NCI-H2107 treated with DMSO at 0.1 percent for 48 hours (cell line): ENCODE measurements at regions not wholly inside any gene's neighbourhood (a gene's known extent, or its start where the extent isn't known, plus 50 kb on each side); places are given as distances from the start of the nearest gene placed in this dataset.
A peak's percentile ranks its signal among the peaks of the same experiment; 100 is the strongest.

ENCODE experiments used
- DNase-seq: peaks from one replicate; lab custom pipeline; 2025; ENCODE audit not compliant: unreplicated experiment; lab: John Stamatoyannopoulos, UW

DNA sequence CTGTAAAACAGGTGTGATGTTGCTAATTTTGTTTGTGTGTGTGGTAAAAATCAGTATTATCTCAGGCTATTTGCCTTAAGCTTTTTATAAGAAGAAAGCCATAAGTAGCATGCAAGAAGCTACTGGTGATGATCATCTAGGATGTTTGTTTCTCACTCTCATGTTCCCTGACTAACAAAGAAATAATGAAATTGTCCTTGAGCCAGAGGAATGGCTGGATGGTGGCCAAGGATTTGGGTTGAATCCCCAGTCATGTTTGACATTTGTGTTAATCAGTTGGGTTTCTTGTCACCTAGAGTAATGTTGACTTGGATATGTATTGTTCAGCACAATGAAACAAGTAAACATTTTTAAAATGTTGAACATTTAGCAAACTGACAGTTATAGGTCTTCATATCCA, 496.8 kb upstream of the ZEB2 start:
- DNase-seq: no peak

DNA sequence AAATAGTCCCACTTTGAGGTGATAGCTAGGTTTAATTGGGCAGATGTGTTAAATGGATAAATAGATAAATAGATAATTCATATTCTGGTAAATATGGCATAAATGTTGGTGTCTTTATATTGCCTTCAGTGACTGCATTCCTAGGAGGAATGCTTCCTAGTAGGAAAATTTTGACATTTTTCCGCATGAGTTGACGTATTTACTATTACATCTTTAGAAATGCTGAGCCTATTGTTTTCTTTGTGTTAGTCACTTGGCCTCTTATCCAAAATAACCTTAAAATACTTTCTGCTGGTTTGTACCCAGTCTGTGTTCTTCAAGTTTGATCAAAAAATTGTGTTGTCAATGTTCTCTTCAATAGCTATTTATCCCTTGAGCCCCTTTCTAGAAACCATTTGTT, 495.6 kb upstream of the ZEB2 start:
- no peak for DNase-seq

DNA sequence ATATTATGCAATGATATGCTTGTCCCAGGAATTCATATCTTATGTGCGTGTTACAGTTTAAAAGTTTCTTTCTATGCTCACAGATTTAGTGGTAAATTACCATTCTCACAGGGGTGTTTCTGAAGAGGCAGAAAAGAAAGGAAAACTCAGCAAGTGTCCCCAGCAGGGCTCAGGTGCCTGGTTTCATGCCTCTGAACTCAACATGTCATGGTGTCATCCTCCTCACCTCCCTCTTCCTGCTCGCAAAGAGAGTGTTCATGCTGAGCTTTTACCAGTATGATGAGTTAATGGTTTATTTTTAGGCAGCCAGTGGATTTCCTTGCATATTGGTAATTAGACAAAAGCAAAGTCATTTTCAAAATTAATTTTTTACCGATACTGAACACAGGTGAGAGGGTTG, 492.9 kb upstream of the ZEB2 start:
- DNase-seq: no peak

DNA sequence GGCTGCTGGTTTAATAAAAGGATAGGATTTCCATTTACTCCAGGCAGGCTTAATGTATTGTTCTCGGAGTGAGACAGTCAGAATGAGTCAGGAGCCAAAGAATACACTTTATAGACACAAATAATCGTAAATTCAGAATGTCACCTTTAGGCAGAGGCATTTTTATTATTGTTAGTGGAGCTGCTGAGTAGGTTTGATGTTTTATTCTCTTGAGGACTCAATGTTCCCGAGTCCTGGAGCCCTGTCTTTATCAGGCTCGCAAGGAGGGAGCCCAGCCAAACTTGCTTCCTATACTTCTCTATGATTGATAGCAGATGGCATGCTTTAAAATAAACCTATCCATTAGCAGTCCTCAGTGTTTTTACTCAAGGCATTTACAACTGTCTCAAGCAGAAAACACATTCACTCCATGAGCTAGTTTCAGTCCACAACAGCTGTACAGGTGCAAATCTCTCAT, 492.3 kb upstream of the ZEB2 start:
- peak; percentile 42 for DNase-seq

DNA sequence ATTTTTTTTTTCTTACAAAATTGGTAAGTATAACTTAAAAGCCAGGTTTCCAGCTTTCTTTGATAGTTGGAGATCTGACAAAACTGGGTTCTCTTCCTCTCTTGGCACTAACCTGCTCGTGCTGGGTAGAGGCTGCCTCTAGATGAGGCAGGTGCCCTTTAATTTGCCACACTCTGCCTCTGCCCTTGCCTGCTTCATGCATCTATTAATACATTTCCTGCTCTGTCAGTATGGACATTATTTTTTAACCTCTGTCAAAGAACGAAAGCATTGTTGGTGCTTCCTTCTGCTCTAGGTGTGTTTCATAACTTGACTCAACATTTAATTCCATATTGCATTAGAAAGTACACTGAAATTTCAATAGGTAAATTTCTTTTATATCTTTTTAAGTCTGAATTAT, 490.7 kb upstream of the ZEB2 start:
- no peak for DNase-seq

DNA sequence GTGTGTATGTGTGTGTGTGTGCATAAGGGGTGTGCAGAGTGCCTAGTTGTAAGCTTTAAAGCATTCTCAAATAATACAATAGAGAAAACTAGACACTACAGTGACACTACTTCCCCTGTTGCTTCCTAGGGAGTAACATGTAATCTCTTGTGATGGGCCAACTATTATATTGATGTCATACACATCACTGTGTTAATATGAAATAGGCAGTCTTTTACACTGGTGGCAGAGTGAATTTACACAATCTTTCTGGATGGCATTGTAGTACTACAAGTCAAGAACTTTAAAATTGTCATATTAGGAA, 488.0 kb upstream of the ZEB2 start:
- DNase-seq: no peak

DNA sequence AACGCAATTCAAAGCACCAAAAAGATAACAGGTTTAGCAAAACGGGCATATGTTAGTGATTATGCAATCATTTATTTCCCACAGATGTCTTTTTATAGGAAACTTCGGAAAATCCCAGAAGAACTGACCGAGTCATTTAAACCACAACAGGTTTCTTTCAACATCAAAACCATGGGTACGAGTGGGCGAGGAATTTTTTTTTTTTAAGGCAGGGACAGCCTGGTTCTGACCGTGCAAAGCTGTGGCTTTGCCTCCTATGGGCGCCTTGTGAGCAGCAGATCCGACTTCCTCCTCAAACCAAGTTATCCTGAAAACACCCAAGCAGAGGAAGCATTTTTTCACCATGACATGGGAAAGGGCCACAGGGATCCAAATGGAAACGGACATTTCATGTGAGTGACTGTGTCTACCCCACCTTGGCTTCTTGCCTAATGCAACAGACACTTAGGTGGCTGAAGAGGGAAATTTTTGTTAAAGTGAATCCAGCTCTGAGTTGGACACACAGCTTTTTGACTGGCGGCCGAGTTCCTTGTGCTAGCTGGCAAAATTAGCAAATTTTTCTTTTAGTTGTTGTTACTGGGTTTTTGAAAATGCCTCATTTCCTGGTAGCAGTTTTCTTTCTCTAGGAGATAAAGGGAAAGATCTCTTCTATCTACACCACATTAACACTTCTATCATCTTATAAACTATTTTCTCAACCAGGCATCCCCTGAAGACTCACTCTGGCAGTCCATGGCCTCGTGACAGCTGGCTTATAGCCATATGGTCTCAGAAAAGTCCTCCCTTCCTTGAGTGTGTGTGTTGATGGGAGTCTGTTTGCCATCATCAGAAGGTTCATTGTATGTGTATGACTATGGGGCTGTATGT, 487.4 kb upstream of the ZEB2 start:
- no peak for DNase-seq

DNA sequence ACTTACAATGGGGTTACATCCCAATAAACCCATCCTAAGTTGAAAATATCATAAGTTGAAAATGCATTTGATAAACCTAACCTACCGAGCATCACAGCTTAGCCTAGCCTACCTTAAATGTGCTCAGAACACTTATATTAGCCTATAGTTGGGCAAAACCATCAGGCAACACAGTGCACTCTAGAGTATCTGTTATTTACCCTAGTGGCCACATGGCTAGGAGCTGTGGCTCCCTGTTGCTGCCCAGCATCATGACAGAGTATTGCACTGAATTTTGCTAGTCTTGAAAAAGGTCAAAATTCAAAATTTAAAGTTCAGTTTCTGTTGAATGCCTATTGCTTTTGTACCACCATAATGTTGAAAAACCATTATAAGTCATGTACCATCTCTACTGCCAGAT, 482.7 kb upstream of the ZEB2 start:
- DNase-seq: no peak

DNA sequence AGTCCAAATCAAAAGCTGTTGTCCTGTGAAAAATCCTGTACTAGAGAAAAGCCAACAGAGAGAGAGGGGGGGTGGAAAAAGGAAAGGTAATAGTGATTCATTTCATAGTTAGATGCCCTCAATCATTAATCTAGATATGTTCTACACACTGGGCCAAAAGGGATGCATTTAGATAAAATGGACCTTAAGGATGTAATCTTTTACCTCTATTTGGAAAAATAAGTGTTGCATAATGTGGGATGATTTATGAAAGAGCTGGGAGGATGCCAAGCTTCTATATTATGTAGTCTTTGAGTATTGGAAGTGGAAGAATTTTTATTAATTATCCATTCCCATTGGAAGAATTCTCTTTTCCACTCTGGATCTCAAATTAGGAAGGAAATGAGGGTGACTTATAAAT, 480.5 kb upstream of the ZEB2 start:
- DNase-seq: no peak

DNA sequence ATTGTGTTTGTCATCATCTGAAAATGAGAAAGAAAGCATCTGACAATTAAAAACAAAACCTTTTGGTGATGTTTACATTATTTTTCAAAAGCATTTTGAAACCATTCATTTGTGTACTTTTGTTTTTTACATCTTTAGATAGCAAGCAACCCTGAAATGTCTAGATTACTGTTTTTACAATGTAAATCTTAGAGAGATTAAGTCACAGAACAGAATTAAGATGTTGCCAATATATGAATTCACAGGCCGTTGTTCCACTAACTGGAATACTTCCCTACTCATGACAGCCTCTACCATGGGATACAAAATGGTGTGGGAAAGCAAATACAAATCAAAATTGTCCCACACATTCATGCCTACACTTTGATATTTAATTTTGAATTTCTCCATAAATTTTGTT, 480.0 kb upstream of the ZEB2 start:
- DNase-seq: no peak

DNA sequence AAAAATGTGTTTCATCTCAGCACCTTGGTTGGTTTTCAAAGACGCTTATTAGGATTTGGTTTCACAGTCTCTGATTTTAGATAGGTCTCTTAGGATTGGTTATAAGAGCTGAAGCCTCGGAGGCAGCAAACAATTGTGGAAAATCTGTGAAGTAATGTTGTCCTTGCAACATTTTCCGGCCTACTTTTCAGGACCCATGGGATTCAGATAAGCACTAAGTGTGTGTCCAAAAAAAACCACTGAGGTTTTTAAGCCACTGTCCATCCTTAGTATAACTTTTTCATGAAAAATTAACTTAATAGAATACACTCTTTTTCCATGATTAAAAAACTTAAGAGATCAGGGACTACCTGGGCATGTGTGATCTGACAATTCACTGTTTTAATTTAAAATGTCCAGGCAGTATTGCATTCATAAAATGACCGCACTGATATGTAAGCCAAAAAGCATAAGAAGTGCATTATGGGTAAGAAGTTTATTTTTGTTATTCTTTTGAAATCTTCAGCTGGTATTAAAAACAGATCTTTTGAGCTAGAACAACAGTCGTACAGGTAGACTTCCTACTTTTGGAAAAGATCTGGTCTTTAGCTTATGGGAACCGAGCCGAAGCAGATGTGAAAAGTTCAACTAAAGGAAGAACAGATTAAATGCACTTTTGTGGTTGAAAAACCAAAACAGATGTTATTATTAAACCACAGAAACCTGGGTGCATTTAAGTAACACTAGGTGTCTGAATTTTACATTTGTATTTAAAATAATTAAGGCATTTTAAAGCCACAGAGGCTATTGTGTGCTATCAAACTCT, 479.4 kb upstream of the ZEB2 start:
- no peak for DNase-seq

DNA sequence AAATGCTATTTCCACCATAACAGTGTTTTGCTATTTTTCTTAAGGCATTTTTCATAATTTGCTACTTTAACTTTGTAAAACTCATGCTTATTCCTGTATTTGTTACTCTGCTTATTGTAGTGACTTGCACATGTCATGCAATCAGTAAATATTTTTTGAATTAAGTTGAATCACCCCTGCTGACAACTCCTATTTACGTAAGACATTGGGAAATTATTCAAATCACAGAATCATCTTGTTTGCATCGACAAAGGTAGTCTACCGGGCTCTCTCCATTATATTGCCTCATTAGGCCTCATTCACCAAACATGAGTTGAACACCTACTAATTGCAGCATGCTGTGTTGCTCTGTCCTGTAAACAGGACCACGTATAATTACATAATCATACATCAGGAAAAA, 478.5 kb upstream of the ZEB2 start:
- DNase-seq: no peak

DNA sequence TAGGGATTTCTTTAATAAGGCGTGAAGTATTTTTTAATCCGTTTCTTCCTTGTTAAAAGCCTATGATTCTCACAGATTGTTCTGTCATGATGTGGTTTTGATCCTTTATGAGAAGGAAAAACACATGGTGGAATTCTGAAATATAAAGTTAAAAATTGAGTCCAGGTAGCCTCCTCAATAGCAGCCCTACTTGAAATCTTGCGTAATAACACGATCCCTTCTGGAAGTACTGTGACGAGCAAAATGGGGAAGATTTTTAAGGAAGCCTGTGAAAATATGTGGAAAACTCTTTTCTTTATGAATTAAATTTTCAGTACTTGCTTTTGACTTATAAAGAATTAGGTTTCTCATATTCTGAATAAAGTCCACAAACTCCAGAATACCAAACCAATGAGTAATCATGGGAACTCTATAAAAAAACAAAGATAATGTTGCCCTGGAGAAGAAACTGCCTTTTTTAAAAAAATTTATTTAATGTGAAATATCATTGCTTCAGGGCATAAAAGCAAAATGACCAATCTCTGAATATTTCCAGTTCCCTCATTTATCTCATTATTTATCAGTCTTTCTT, 476.4 kb upstream of the ZEB2 start:
- no peak for DNase-seq

DNA sequence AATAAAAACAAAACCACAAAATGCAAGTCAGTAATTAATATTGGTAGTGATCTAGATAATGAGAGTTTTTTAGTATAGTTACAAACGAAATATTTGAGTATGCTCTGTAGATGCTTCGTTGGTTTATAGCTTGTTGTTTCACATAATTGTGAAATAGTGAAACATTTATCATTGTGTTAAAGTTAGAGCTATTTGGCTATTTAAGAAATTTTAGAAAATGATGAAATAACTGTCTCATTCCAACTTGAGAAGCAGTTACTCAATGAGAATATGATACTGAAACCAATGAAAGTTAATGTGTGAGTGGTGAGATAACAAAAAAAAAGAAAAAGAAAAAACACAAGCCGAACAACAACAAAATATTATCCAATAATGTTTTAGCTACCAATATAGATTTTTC, 475.6 kb upstream of the ZEB2 start:
- no peak for DNase-seq

DNA sequence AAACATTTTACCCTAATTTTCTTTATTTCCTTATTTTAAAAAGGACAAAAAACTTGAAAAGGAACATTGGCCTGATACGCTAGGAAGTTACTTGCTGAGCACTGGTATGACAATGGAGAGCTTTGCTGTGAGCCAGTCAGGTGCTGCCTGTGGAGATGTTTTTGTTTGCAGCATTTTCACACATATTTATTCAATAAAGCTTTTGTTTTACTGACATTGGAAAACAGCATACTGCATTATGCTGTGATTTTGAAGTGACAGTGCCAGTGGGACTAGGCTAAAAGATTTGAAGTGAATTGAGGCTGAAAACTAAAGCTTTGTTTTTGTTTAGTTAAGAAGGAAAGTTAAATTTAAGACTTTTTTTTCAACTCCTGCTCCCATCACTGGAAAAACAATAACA, 470.7 kb upstream of the ZEB2 start:
- no peak for DNase-seq

DNA sequence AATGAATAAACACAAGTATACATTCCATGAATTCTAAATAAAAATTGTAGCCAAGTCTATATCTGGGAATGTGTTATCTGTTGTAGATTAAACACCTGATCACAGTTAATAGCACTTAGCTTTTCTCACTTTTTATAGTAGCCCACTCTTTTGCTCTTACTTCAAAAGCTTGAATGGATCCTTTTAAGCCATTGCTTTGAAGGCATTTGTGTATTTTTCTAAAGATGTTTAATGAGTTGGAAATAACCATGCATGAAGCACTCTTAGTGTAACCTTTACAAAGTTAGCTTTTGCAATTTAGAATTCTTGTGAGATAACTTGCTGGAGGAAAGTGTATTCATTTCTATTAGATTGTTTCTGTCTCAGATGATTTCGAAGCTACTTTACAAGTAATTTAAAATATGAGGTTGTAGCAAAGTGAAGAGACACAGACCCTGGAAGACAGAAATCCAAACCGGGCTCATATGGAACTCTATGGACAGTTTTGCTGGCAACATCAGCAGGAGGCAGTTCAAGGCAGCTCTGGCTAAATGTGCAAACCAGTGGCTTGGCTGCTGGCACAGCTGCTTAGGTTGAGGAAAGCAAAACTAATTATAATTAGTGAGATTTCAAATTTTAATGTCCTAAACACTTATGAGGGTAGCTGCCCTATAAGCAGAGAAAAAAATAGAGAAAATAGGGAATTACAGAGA, 469.8 kb upstream of the ZEB2 start:
- no peak for DNase-seq

DNA sequence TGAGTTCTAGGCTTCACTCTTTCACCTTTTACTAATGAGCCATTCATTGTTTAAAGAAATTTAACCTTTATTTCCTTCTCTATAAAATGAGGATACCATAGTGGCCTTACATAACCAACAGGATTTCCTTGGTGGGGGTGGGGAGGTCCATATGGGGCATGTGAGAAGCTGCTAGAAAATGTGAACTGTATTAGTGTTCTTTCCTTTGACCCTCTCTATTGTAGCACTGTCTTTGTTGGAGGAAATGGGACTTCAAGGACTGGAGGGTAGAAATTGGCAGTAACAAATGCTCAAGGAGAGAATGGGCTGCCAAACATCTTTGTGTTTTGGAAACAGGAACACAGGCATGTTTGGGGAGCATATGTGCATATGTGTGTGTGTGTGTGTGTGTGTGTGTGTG, 468.7 kb upstream of the ZEB2 start:
- DNase-seq: no peak

DNA sequence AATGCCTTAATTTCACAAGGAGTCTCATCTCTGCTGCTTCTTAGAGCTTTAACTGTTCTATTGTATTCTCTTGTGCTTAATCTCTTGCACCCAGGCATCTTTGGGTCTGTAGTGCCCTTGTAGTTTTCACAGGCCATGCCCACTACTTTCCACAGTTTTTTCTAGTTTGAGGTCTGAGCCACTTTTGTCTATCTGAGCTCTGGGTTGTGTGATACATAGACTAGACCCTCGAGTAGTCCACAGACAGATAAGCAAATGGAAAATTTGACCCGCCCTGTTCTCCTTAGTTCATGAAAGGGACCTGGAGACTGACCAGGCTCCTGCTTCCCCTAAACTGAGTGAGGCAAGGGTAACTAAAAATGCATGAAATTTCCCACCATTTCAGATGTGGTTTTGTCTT, 466.8 kb upstream of the ZEB2 start:
- no peak for DNase-seq

DNA sequence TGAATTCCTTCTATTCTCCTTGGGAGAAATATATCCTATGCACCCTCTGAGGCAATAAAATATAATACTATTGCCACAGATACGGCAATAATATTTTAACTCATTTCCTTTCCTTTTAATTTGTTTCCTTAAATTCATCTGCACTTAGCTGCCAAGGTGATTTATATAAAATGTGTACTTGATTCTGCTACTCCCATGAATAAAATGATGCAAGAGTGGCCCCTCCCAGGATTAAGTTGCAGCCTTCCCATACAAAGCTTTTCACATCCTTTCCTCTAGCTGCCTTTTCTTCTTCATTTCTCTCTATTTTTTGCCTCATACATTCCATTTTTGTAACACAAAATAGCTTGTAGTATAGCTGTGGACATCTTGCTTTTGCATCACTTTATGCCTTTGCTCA, 464.1 kb upstream of the ZEB2 start:
- no peak for DNase-seq

DNA sequence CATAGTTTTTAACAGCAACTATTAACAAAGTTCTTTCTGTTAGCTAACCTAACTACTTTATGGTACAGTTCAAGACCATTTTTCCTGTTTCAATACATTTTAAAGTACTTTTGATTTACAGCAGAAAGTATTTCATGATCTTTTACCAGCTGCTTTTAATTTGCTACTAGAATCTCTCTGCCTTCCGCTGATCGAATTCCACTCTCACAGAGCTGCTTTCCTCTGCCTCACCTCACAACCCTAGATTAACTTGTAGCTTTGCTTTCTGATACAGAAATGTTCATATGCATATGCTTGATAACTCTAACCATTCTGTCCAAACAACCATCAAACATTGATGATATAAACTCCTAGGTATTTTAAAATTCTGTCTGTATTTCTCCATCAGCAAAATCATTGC, 463.2 kb upstream of the ZEB2 start:
- DNase-seq: no peak

DNA sequence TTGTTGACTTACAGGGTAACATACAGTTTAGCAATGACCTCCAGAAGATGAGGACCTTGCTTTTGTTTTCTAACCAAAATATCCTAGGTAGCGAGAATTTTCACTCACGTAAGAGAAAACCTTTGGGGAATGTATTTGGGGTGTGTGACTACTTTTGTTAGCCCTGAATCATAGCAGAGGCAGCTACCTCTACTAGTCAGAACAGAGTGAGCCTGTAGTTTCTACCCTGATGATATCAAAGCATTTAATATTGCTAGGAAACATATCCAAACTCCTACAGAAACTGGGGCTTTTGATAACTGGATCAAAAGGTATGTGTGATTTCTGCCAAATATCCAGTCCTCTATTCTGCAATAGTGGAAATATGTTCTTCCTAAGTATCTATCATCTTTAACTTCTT, 462.6 kb upstream of the ZEB2 start:
- no peak for DNase-seq

DNA sequence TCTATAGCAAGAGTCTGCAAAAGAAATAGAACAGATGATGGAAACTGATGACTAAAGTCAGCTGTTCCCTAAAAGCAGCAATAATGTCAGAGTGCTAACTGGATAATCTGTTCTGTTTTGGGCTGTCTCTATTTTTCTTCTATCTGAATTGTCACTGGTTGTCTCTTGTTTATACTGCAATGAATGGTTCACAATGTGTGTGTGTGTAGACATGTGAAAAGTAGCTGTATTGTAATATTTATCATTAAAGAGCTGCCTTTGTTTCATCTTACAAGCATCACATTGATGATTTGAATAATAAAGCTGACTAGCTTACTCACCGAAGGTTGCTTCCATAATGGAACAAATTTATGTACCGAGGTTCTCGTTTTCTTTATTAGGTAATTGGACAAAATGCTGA, 456.0 kb upstream of the ZEB2 start:
- DNase-seq: no peak
